GM18861 (cell line): ENCODE measurements at regions not wholly inside any gene's neighbourhood (a gene's known extent, or its start where the extent isn't known, plus 50 kb on each side); places are given as distances from the start of the nearest gene placed in this dataset.

Source experiments
- ATAC-seq: cut with Tn5 transposase; IDR thresholded peaks from one replicate; pipeline ENCODE4 v1.9.1; 2021; ENCODE audit not compliant: unreplicated experiment

- no peak for ATAC-seq
Measured at GRCh38 chr3:153069598-153070510, 92.2 kb upstream of the RAP2B start.

DNA sequence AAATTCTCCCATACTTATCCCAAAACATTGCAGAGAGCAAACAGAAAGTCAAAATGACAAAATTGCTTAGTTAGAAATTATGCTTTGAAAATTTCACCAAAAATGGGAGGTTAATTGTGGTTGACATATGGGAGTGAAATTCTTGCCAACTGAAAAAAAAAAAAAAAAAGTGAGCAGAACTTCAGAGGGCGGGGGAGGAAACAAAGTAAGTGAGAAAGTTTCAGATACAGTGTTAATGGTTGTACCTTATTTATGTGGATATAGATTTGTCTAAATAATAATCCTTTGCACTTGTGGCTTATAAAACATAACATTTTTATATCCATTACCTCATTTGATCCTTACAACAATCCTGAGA, 91.5 kb upstream of the RAP2B start:
- no peak for ATAC-seq

- no peak for ATAC-seq
Measured at GRCh38 chr3:153072382-153072781, 89.6 kb upstream of the RAP2B start.

DNA sequence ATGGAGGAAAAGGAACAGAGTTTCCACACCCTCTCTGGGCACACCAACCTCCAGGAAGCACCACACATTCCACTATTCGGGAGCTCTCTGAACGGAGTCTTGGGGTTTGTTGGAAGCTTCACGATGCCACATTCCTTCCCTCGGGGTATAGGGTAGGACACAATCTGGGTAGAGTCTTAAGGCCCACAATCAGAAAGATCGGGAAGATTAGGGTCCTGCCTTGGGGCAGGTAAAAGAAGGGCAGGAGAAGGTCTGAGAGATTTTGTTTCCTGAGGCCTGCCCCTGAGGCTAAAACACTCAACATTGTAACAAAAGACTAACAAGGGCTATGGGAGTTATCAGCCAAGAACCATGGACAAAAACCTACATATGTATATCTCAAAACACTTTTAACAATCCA, 89.2 kb upstream of the RAP2B start:
- ATAC-seq, result no peak

DNA sequence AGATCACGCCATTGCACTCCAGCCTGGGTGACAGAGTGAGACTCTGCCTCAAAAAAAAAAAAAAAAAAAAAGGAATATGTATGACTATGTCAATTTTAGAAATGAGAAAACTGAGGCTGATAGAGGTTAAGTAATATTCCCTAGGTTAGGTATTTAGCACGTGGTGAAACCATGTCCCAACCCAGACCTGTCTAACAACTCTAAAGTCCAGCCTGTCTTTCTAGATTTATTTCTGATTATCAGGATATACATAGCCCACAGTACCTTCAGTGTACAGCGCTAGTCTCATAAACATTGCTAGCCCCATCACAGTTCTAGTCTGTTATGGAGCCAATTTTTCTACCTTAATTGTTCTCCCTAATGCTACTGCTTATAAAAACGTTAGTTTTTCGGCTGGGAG, 88.4 kb upstream of the RAP2B start:
- ATAC-seq, result no peak

- no peak for ATAC-seq
Measured at GRCh38 chr3:153078826-153079225, 83.2 kb upstream of the RAP2B start.

GRCh38 chr3:153079386-153079785, 82.6 kb upstream of the RAP2B start:
- no peak for ATAC-seq

GRCh38 chr3:153080778-153081240, 81.2 kb upstream of the RAP2B start:
- ATAC-seq, result no peak

GRCh38 chr3:153084431-153084830, 77.6 kb upstream of the RAP2B start:
- ATAC-seq, result no peak

GRCh38 chr3:153087595-153088566, 74.1 kb upstream of the RAP2B start:
- ATAC-seq, result no peak

- ATAC-seq, result no peak
Measured at GRCh38 chr3:153089620-153090019, 72.4 kb upstream of the RAP2B start.

DNA sequence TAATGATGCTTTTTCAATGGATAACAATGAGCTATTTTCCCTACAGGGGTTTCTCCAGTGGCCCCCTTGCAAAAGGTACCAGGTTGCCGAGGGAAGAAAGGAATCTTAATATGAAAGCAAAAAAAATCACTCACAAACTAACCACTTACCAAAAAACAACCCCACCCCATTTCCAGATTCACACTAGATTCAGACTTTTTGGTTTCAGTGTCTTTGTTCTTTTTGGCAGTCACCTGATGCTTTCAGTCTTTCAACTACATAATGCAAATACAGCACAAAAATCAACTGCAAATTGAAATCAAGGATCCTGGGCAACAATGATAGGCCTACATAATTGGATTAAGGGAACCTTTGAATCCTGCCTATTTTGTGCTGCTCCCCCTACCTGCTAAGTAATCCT, 71.1 kb upstream of the RAP2B start:
- no peak for ATAC-seq

DNA sequence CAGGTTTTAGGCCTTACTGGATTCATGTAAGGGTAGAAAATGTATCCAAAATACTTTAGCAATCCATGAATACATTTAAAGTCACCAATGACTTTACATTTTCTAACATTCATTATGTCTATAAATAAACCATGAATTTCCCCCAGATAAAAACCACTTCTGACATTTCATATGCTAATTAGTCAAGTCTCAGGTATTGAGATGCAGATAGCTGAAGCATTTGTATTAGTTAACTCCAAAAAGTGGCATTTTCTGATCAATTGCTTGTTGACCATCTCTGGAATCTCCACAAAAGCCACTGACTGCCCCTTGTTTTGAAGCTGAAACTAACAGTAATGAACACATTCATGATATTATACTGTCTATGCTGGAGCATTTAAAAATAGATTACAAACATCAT, 68.4 kb upstream of the RAP2B start:
- ATAC-seq, result no peak

DNA sequence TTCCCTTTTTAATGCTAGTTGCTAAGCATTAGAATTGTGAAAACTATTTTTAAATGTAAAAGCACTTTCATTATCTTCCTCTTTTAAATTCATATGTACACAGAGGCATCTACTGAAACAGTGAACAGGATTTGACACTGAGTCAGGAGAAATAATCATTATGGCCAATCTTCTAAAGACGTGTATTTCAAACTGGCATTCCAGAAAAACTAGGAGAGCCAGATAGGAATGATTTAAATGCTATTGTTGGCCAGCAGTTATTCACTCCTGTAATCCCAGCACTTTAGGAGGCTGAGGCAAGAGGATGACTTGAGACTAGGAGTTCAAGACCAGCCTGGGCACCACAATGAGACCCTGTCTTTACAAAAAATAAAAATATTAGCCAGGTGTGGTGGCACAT, 67.6 kb upstream of the RAP2B start:
- ATAC-seq, result no peak

DNA sequence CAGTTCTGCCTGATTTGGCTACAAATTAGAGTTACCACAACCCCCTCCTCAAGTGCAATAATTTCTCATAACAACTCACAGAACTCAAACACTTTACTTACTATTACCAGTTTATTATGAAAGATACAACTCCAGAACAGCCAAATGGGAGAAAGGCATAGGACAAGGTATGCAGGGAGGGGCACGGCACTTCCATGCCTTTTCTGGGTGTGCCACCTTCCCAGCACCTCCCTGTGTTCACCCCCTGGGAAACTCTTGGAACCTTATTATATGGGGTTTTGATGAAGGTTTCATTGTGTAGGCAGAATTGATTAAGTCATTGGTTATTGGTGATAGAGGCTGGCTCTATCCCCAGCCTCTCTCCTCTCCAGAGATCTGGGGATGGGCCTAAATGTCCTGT, 66.6 kb upstream of the RAP2B start:
- ATAC-seq, result no peak

- no peak for ATAC-seq
Measured at GRCh38 chr3:153096731-153097131, 65.3 kb upstream of the RAP2B start.

- ATAC-seq, result no peak
Measured at GRCh38 chr3:153097213-153097612, 64.8 kb upstream of the RAP2B start.

- no peak for ATAC-seq
Measured at GRCh38 chr3:153099131-153099530, 62.9 kb upstream of the RAP2B start.

GRCh38 chr3:153103406-153103945, 58.5 kb upstream of the RAP2B start:
- no peak for ATAC-seq

- no peak for ATAC-seq
Measured at GRCh38 chr3:153110041-153110440, 52.0 kb upstream of the RAP2B start.

DNA sequence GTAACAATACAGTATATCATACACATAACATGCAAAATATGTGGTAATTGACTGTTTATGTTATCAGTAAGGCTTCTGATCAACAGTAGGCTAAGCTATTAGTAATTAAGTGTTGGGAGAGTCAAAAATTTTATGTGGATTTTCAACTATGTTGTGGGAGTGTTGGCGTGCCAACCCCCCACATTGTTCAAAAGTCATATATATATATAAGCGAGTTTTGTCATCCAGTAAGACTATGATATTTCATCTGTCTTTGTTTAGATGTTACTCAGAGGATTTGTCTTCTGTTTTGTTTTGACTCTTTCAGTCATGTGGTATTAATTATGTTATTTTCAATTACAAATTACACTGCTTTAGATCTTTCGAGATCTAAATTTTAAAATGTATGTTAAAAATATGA, 51.0 kb upstream of the RAP2B start:
- no peak for ATAC-seq
